Upper lobe of right lung (tissue), 1 donor: ENCODE measurements at regions not wholly inside any gene's neighbourhood (a gene's known extent, or its start where the extent isn't known, plus 50 kb on each side); places are given as distances from the start of the nearest gene placed in this dataset.

Experiments used
- ATAC-seq: fragments of 200-7000 bp; cut with Tn5 transposase; one replicate; pipeline ENCODE4 v1.9.1; 2020; ENCODE audit warnings: mild to moderate bottlenecking, moderate library complexity
- DNase-seq: peaks from one replicate; pipeline ENCODE4 v3.0.0-alpha.2; 2020
- H3K27ac ChIP-seq: fragments of 200-600 bp; one replicate; pipeline ENCODE4 v1.8.0; 2022
- H3K27me3 ChIP-seq: fragments of 200-600 bp; one replicate; pipeline ENCODE4 v1.8.0; 2022; ENCODE audit warnings: mild to moderate bottlenecking
- H3K36me3 ChIP-seq: fragments of 200-600 bp; one replicate; pipeline ENCODE4 v1.8.0; 2022
- H3K4me1 ChIP-seq: fragments of 200-600 bp; one replicate; pipeline ENCODE4 v1.8.0; 2022
- H3K4me3 ChIP-seq: fragments of 200-600 bp; one replicate; pipeline ENCODE4 v1.8.0; 2022; ENCODE audit warnings: mild to moderate bottlenecking
- H3K9me3 ChIP-seq: fragments of 200-600 bp; one replicate; pipeline ENCODE4 v1.8.0; 2022
- intact Hi-C: fragments of 100-400 bp; cut with DNase I; formaldehyde crosslinking; loops from one replicate; pipeline ENCODE4 v1.11.0; 2022
- TF ChIP-seq, protein P1 (sequence below): fragments of 200-600 bp; IDR thresholded peaks from one replicate; pipeline ENCODE4 v1.8.0; 2022; ENCODE audit warnings: antibody characterized with exemption
- donor health status: DM: no; HTN: yes; CAD: no; lungs with severe emphysema.

DNA sequence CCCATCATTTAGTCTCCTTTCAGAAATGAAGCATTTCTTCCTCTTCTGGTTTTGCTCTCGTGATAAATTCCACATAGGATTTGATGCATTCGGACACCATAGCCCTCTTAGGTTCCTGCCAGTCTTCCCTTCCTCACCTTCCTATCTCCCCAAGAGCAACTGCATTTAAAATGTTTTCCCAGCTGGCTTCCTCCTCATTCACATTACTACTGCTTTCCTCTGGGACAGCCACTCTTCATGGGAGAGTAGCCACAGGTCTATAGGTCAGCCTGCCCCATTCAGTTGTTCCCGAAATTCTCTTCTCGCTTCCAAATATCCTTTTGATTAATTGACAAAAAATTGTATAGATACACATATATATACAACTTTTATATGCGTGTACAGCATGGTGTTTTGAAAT lies 214.2 kb upstream of the PDE10A start:
- TF ChIP-seq, protein P1, sequence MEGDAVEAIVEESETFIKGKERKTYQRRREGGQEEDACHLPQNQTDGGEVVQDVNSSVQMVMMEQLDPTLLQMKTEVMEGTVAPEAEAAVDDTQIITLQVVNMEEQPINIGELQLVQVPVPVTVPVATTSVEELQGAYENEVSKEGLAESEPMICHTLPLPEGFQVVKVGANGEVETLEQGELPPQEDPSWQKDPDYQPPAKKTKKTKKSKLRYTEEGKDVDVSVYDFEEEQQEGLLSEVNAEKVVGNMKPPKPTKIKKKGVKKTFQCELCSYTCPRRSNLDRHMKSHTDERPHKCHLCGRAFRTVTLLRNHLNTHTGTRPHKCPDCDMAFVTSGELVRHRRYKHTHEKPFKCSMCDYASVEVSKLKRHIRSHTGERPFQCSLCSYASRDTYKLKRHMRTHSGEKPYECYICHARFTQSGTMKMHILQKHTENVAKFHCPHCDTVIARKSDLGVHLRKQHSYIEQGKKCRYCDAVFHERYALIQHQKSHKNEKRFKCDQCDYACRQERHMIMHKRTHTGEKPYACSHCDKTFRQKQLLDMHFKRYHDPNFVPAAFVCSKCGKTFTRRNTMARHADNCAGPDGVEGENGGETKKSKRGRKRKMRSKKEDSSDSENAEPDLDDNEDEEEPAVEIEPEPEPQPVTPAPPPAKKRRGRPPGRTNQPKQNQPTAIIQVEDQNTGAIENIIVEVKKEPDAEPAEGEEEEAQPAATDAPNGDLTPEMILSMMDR: no peak
- DNase-seq (no peak), ATAC-seq (no peak)

DNA sequence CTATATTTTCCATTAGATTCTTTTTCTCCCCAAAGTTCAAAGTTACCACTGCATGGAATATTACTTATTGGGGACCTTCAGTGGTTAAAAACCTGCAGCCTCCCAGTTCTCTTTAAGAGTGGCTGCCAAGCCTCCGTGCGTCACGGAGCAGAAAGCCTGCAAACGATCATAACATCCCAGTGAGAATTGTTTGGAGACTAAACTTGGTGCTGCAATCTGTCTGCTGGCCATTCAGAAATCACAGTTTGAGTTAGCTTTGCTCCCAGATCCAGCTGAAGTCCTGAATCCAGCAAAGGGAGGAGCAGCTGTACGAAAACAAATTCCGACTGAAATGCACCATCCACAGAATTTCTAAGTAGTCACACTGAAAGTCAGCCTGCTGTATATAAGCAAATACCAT lies 213.5 kb upstream of the PDE10A start:
- TF ChIP-seq, protein P1: no peak
- ATAC-seq: no peak
- Histone ChIP-seq H3K4me1 (no peaks in the 10 kb centered on the region), H3K4me3 (no peak overlapping the region), H3K9me3 (no peaks in the 10 kb centered on the region), H3K36me3 (no peaks in the 10 kb centered on the region), H3K27me3 (peaks cover 4% of the 10 kb centered on the region), H3K27ac (no peak overlapping the region)
- intact Hi-C loops: no loop called here
- DNase-seq: no peak

More for the DNA sequence above, 214.2 kb upstream of the PDE10A start:
- Histone ChIP-seq H3K4me1 (no peaks in the 10 kb centered on the region), H3K9me3 (no peaks in the 10 kb centered on the region), H3K27ac (no peak overlapping the region), H3K4me3 (no peak overlapping the region), H3K36me3 (no peaks in the 10 kb centered on the region), H3K27me3 (peaks cover 4% of the 10 kb centered on the region)
- intact Hi-C loops: no loop called here

DNA sequence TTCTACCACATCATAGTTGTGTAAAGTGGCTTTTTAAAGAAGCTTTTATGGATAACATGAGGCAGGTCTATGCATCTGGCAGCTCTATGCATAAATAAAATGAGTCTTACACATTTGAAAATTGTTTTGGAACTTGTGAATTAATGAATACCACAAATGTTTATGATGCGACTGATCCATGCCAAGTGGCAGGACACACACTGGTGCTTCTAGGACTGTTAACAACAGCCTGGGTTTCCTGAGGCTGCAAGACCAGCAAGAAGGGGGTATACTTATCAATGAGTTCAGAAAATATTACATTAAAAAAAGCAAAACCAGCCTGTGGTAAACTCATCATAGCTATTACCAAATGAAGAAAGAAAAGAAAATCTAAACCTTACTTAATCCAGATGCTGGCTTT lies 212.9 kb upstream of the PDE10A start:
- Histone ChIP-seq H3K27me3 (peaks cover 4% of the 10 kb centered on the region), H3K4me3 (no peak overlapping the region), H3K9me3 (no peaks in the 10 kb centered on the region), H3K4me1 (no peaks in the 10 kb centered on the region), H3K36me3 (no peaks in the 10 kb centered on the region), H3K27ac (no peak overlapping the region)
- DNase-seq: no peak
- no peak for ATAC-seq
- TF ChIP-seq, protein P1: no peak
- intact Hi-C loops: no loop called here

DNA sequence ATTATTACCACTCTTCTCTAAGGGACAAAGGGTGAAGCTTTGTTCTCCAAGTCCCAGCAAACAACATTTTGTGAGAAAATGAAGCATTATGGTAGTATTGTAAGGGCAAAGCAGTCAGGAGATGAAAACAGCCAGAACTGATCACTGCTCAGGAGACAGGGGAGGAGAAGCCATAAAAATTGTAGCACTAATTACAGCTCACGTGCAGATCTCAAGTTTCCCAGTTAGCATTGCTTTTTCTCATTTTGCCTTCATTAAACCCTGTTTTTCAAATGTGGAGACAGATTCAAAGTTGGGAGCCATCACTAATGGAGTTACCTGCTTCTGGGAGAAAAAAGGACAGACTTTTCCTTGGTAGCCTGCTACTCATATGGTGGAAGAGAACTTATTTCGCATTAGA lies 210.9 kb upstream of the PDE10A start:
- no peak for ATAC-seq
- H3K27me3 ChIP-seq: no peaks in the 10 kb centered on the region
- H3K4me3 ChIP-seq: no peak overlapping the region
- no peaks in the 10 kb centered on the region for H3K36me3 ChIP-seq
- TF ChIP-seq, protein P1: no peak
- no peaks in the 10 kb centered on the region for H3K4me1 ChIP-seq
- H3K9me3 ChIP-seq: no peaks in the 10 kb centered on the region
- no peak for DNase-seq
- intact Hi-C loops: no loop called here
- H3K27ac ChIP-seq: no peak overlapping the region

DNA sequence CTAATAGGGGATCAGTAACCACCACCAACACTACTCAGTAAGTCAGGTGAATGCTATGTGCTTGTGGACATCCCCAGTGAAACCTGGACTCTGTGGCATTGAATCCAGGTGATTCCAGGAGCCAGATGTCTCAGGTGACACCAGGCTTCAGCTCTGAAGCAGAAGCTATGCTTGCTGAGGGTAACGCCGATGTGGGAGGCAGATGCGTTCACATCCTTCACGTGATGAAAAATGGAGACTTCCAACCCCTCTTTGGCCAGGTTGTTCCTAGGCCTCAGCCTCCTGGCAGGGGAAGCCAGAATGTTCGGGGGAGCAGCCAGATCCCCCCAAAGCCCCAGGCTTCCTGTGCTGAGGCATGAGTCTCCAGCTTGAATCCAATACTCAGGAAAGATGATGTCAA lies 209.8 kb upstream of the PDE10A start:
- intact Hi-C loops: no loop called here
- H3K4me3 ChIP-seq: no peak overlapping the region
- no peak overlapping the region for H3K27ac ChIP-seq
- no peak for DNase-seq
- TF ChIP-seq, protein P1: no peak
- no peaks in the 10 kb centered on the region for H3K36me3 ChIP-seq
- no peak for ATAC-seq
- no peaks in the 10 kb centered on the region for H3K27me3 ChIP-seq
- no peaks in the 10 kb centered on the region for H3K4me1 ChIP-seq
- H3K9me3 ChIP-seq: no peaks in the 10 kb centered on the region

DNA sequence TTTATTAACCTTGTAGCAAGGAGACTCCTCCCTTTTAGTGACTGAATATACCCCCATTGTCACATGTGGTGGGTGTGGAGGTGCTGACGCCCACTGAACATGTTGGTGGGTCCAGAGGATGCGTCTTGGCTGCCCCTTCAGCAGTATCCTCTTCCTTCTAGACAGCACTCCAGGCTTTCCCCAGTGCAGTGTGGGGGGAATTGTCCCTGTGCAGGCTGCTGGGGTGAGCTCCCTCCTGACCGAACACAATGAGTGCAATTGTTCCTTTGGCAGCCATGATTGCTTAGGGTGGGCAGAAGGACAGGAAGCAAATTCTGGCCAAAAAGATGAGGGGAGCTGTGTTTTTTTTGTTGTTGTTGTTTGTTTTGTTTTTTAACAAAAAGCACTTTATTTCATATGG lies 209.3 kb upstream of the PDE10A start:
- no peaks in the 10 kb centered on the region for H3K36me3 ChIP-seq
- H3K9me3 ChIP-seq: no peaks in the 10 kb centered on the region
- intact Hi-C loops: no loop called here
- H3K27me3 ChIP-seq: no peaks in the 10 kb centered on the region
- H3K4me1 ChIP-seq: no peaks in the 10 kb centered on the region
- H3K4me3 ChIP-seq: no peak overlapping the region
- no peak overlapping the region for H3K27ac ChIP-seq
- no peak for DNase-seq
- no peak for ATAC-seq
- TF ChIP-seq, protein P1: no peak
